ENCODE measurements at regions not wholly inside any gene's neighbourhood (a gene's known extent, or its start where the extent isn't known, plus 50 kb on each side); places are given as distances from the start of the nearest gene placed in this dataset.

GRCh38 chr21:35352793-35353192 lies 303.7 kb upstream of the RUNX1 start:
- no peak for FAIRE-seq

- no peak for FAIRE-seq
Observed at GRCh38 chr21:35352066-35352770, 303.1 kb upstream of the RUNX1 start.

- no peak for FAIRE-seq
Observed at GRCh38 chr21:35351434-35351833, 302.3 kb upstream of the RUNX1 start.

- no peak for FAIRE-seq
Observed at GRCh38 chr21:35350965-35351364, 301.9 kb upstream of the RUNX1 start.

- FAIRE-seq: no peak
Observed at GRCh38 chr21:35349376-35350080, 300.4 kb upstream of the RUNX1 start.

GRCh38 chr21:35348686-35349085 lies 299.6 kb upstream of the RUNX1 start:
- FAIRE-seq: no peak

GRCh38 chr21:35346697-35347096 lies 297.6 kb upstream of the RUNX1 start:
- no peak for FAIRE-seq

GRCh38 chr21:35345954-35346353 lies 296.9 kb upstream of the RUNX1 start:
- FAIRE-seq: no peak

- FAIRE-seq: no peak
Observed at GRCh38 chr21:35344582-35344981, 295.5 kb upstream of the RUNX1 start.

- no peak for FAIRE-seq
Observed at GRCh38 chr21:35343046-35343819, 294.1 kb upstream of the RUNX1 start.

GRCh38 chr21:35342440-35342839 lies 293.3 kb upstream of the RUNX1 start:
- no peak for FAIRE-seq

GRCh38 chr21:35340273-35340672 lies 291.2 kb upstream of the RUNX1 start:
- FAIRE-seq: no peak

- no peak for FAIRE-seq
Observed at GRCh38 chr21:35338881-35339632, 290.0 kb upstream of the RUNX1 start.

GRCh38 chr21:35338281-35338680 lies 289.2 kb upstream of the RUNX1 start:
- FAIRE-seq: no peak

GRCh38 chr21:35337573-35337972 lies 288.5 kb upstream of the RUNX1 start:
- FAIRE-seq: no peak

GRCh38 chr21:35336534-35336933 lies 287.4 kb upstream of the RUNX1 start:
- no peak for FAIRE-seq

GRCh38 chr21:35335951-35336446 lies 286.9 kb upstream of the RUNX1 start:
- no peak for FAIRE-seq

- no peak for FAIRE-seq
Observed at GRCh38 chr21:35333831-35334618, 284.9 kb upstream of the RUNX1 start.

- no peak for FAIRE-seq
Observed at GRCh38 chr21:35332841-35333426, 283.8 kb upstream of the RUNX1 start.

GRCh38 chr21:35329940-35330660 lies 281.0 kb upstream of the RUNX1 start:
- no peak for FAIRE-seq
